ENCODE measurements at regions not wholly inside any gene's neighbourhood (a gene's known extent, or its start where the extent isn't known, plus 50 kb on each side); places are given as distances from the start of the nearest gene placed in this dataset.

- Histone ChIP-seq H3K36me3 (ENCODE audit: insufficient read depth, low read length) (no peaks in the 10 kb centered on the region), H4K20me1 (ENCODE audit: insufficient read depth, low read length) (no peaks in the 10 kb centered on the region), H3K79me2 (ENCODE audit: insufficient read depth, low read length) (no peaks in the 10 kb centered on the region), H3K4me2 (ENCODE audit: low read length) (no peak overlapping the region), H3K4me3 (ENCODE audit: insufficient read depth, low read depth, low read length) (no peak overlapping the region), H3K9ac (ENCODE audit: low read length) (no peak overlapping the region), H3K4me1 (ENCODE audit: insufficient read depth, low read length) (no peaks in the 10 kb centered on the region), H3K9me3 (ENCODE audit: insufficient read depth, low read depth, low read length) (no peaks in the 10 kb centered on the region), H3K27me3 (ENCODE audit: insufficient read depth, low read length) (peaks cover 7% of the 10 kb centered on the region), H3K27ac (ENCODE audit: low read depth, low read length) (no peak overlapping the region), H2AFZ (ENCODE audit: low read depth, low read length) (no peak overlapping the region)
- no peak overlapping the region for H3K4me3 Mint-ChIP-seq (ENCODE audit: unreplicated experiment)
- no peaks in the 10 kb centered on the region for H3K36me3 Mint-ChIP-seq (ENCODE audit: low read depth, unreplicated experiment)
- peaks cover 3% of the 10 kb centered on the region for H3K9me3 Mint-ChIP-seq (ENCODE audit: unreplicated experiment)
- no peak overlapping the region for H3K27ac Mint-ChIP-seq (ENCODE audit: unreplicated experiment)
- TF ChIP-seq EZH2 (IDR thresholded peaks at IDR 0.05; ENCODE audit: insufficient read depth, low read length) (no peak), CTCF (IDR thresholded peaks at IDR 0.05; ENCODE audit: insufficient read depth, low read depth, low read length) (no peak)
- peaks cover 43% of the 10 kb centered on the region for H3K27me3 Mint-ChIP-seq (ENCODE audit: low read depth, unreplicated experiment)
- DNase-seq (ENCODE audit: low read depth) (no peak), FAIRE-seq (no peak)
- no peaks in the 10 kb centered on the region for H3K4me1 Mint-ChIP-seq (ENCODE audit: low read depth, unreplicated experiment)
Observed at GRCh38 chr6:37748118-37748517, 50.4 kb upstream of the MDGA1 start.
